ENCODE measurements at regions not wholly inside any gene's neighbourhood (a gene's known extent, or its start where the extent isn't known, plus 50 kb on each side); places are given as distances from the start of the nearest gene placed in this dataset.
"Not testable (repeated sequence)": the region's sequence is repeated elsewhere in the genome, so short reads cannot be mapped to it uniquely, and the experiment has no call there.

- H3F3A ChIP-seq (ENCODE audit: control insufficient read depth, insufficient read depth): no peaks in the 10 kb centered on the region
- no peak overlapping the region for H3K27ac ChIP-seq (ENCODE audit: low read depth, low read length)
- H3K79me2 ChIP-seq (ENCODE audit: control insufficient read depth, low read length): no peaks in the 10 kb centered on the region
- no peak for TF ChIP-seq EZH2phosphoT487 (IDR thresholded peaks at IDR 0.05; ENCODE audit: borderline replicate concordance, low read length)
- no peak for TF ChIP-seq CTCF (IDR thresholded peaks at IDR 0.05; ENCODE audit: low read depth, low read length, poor library complexity, severe bottlenecking)
- H3K4me2 ChIP-seq (ENCODE audit: low read length): no peak overlapping the region
- H3K36me3 ChIP-seq (ENCODE audit: control insufficient read depth, low read length): no peaks in the 10 kb centered on the region
- no peaks in the 10 kb centered on the region for H4K20me1 ChIP-seq (ENCODE audit: control insufficient read depth, insufficient read depth, low read depth, low read length)
- no peaks in the 10 kb centered on the region for H3K9me3 ChIP-seq (ENCODE audit: control insufficient read depth, insufficient read depth, low read length)
- H3K9me2 ChIP-seq (replicated peaks; ENCODE audit: control insufficient read depth, low read length): no peaks in the 10 kb centered on the region
- no peaks in the 10 kb centered on the region for H3K4me1 ChIP-seq (ENCODE audit: control insufficient read depth, low read length)
- H3K4me3 ChIP-seq (ENCODE audit: low read length): no peak overlapping the region
- H3K27me3 ChIP-seq (ENCODE audit: control insufficient read depth, low read length): no peaks in the 10 kb centered on the region; the same call in 1 of the 2 replicates
These were observed 259.3 kb downstream of the CEMIP2 start for GRCh38 chr9:71509054-71509453.

GRCh38 chr9:71508141-71508540 lies 260.2 kb downstream of the CEMIP2 start:
- not testable (repeated sequence) for H3K4me3 ChIP-seq (ENCODE audit: low read length); H3K79me2 ChIP-seq (ENCODE audit: control insufficient read depth, low read length); H3K27ac ChIP-seq (ENCODE audit: low read depth, low read length)

GRCh38 chr9:71506821-71507220 lies 261.5 kb downstream of the CEMIP2 start:
- no peaks in the 10 kb centered on the region for H3K9me3 ChIP-seq (ENCODE audit: control insufficient read depth, insufficient read depth, low read length)
- no peaks in the 10 kb centered on the region for H4K20me1 ChIP-seq (ENCODE audit: control insufficient read depth, insufficient read depth, low read depth, low read length)
- H3K27ac ChIP-seq (ENCODE audit: low read depth, low read length): no peak overlapping the region
- H3K9me2 ChIP-seq (replicated peaks; ENCODE audit: control insufficient read depth, low read length): no peaks in the 10 kb centered on the region
- no peaks in the 10 kb centered on the region for H3K79me2 ChIP-seq (ENCODE audit: control insufficient read depth, low read length)
- no peaks in the 10 kb centered on the region; the same call in 1 of the 2 replicates for H3K27me3 ChIP-seq (ENCODE audit: control insufficient read depth, low read length)
- TF ChIP-seq CTCF (IDR thresholded peaks at IDR 0.05; ENCODE audit: low read depth, low read length, poor library complexity, severe bottlenecking) (no peak), EZH2phosphoT487 (IDR thresholded peaks at IDR 0.05; ENCODE audit: borderline replicate concordance, low read length) (no peak)
- no peak overlapping the region for H3K4me3 ChIP-seq (ENCODE audit: low read length)
- no peaks in the 10 kb centered on the region for H3K4me1 ChIP-seq (ENCODE audit: control insufficient read depth, low read length)
- H3K36me3 ChIP-seq (ENCODE audit: control insufficient read depth, low read length): no peaks in the 10 kb centered on the region
- no peak overlapping the region for H3K4me2 ChIP-seq (ENCODE audit: low read length)
- H3F3A ChIP-seq (ENCODE audit: control insufficient read depth, insufficient read depth): no peaks in the 10 kb centered on the region

More at GRCh38 chr9:71508141-71508540, 260.2 kb downstream of the CEMIP2 start:
- H3K27me3 ChIP-seq (ENCODE audit: control insufficient read depth, low read length); H4K20me1 ChIP-seq (ENCODE audit: control insufficient read depth, insufficient read depth, low read depth, low read length); H3K4me2 ChIP-seq (ENCODE audit: low read length); H3F3A ChIP-seq (ENCODE audit: control insufficient read depth, insufficient read depth); H3K36me3 ChIP-seq (ENCODE audit: control insufficient read depth, low read length); H3K9me3 ChIP-seq (ENCODE audit: control insufficient read depth, insufficient read depth, low read length); H3K4me1 ChIP-seq (ENCODE audit: control insufficient read depth, low read length); H3K9me2 ChIP-seq (replicated peaks; ENCODE audit: control insufficient read depth, low read length): not testable (repeated sequence)

GRCh38 chr9:71504636-71505035 lies 263.7 kb downstream of the CEMIP2 start:
- Histone ChIP-seq H3K4me3 (ENCODE audit: low read length) (no peak overlapping the region), H4K20me1 (ENCODE audit: control insufficient read depth, insufficient read depth, low read depth, low read length) (no peaks in the 10 kb centered on the region), H3K9me3 (ENCODE audit: control insufficient read depth, insufficient read depth, low read length) (no peaks in the 10 kb centered on the region), H3F3A (ENCODE audit: control insufficient read depth, insufficient read depth) (no peaks in the 10 kb centered on the region), H3K27me3 (ENCODE audit: control insufficient read depth, low read length) (no peaks in the 10 kb centered on the region; the same call in 1 of the 2 replicates), H3K36me3 (ENCODE audit: control insufficient read depth, low read length) (no peaks in the 10 kb centered on the region), H3K79me2 (ENCODE audit: control insufficient read depth, low read length) (no peaks in the 10 kb centered on the region), H3K4me2 (ENCODE audit: low read length) (no peak overlapping the region), H3K27ac (ENCODE audit: low read depth, low read length) (no peak overlapping the region), H3K9me2 (replicated peaks; ENCODE audit: control insufficient read depth, low read length) (no peaks in the 10 kb centered on the region), H3K4me1 (ENCODE audit: control insufficient read depth, low read length) (no peaks in the 10 kb centered on the region)
- TF ChIP-seq EZH2phosphoT487 (IDR thresholded peaks at IDR 0.05; ENCODE audit: borderline replicate concordance, low read length): no peak
- no peak for TF ChIP-seq CTCF (IDR thresholded peaks at IDR 0.05; ENCODE audit: low read depth, low read length, poor library complexity, severe bottlenecking)
